ENCODE measurements at regions not wholly inside any gene's neighbourhood (a gene's known extent, or its start where the extent isn't known, plus 50 kb on each side); places are given as distances from the start of the nearest gene placed in this dataset.
"Not testable (repeated sequence)": the region's sequence is repeated elsewhere in the genome, so short reads cannot be mapped to it uniquely, and the experiment has no call there.

- H3K9me3 ChIP-seq (ENCODE audit: control insufficient read depth in 4 of 4, low read length in 3 of 4): no peaks in the 10 kb centered on the region
- no peak overlapping the region for H3K27ac ChIP-seq (ENCODE audit: low read depth in 1 of 2, low read length in 2 of 2)
- TF ChIP-seq, protein P1, sequence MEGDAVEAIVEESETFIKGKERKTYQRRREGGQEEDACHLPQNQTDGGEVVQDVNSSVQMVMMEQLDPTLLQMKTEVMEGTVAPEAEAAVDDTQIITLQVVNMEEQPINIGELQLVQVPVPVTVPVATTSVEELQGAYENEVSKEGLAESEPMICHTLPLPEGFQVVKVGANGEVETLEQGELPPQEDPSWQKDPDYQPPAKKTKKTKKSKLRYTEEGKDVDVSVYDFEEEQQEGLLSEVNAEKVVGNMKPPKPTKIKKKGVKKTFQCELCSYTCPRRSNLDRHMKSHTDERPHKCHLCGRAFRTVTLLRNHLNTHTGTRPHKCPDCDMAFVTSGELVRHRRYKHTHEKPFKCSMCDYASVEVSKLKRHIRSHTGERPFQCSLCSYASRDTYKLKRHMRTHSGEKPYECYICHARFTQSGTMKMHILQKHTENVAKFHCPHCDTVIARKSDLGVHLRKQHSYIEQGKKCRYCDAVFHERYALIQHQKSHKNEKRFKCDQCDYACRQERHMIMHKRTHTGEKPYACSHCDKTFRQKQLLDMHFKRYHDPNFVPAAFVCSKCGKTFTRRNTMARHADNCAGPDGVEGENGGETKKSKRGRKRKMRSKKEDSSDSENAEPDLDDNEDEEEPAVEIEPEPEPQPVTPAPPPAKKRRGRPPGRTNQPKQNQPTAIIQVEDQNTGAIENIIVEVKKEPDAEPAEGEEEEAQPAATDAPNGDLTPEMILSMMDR (IDR thresholded peaks at IDR 0.05; ENCODE audit: low read depth, low read length, missing input control): no peak
- TF ChIP-seq NR2F2 (IDR thresholded peaks at IDR 0.05) (no peak), HNF4G (IDR thresholded peaks at IDR 0.05) (no peak), JUND (IDR thresholded peaks at IDR 0.05) (no peak), FOXA1 (IDR thresholded peaks at IDR 0.05) (no peak), RXRA (IDR thresholded peaks at IDR 0.05) (no peak), EGR1 (IDR thresholded peaks at IDR 0.05; ENCODE audit: low read depth in 2 of 2) (no peak), YY1 (IDR thresholded peaks at IDR 0.05) (no peak), HNF4A (conservative IDR thresholded peaks at IDR 0.05) (no peak), RAD21 (IDR thresholded peaks at IDR 0.05) (no peak), SP1 (IDR thresholded peaks at IDR 0.05) (no peak), ZBTB33 (IDR thresholded peaks at IDR 0.05) (no peak), REST (IDR thresholded peaks at IDR 0.05) (no peak), GABPA (IDR thresholded peaks at IDR 0.05 in 1 of 2, conservative IDR thresholded peaks at IDR 0.05 in 1 of 2) (no peak), FOXA2 (IDR thresholded peaks at IDR 0.05) (no peak), TAF1 (conservative IDR thresholded peaks at IDR 0.05) (no peak)
- TF ChIP-seq, protein P2, sequence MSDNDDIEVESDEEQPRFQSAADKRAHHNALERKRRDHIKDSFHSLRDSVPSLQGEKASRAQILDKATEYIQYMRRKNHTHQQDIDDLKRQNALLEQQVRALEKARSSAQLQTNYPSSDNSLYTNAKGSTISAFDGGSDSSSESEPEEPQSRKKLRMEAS (IDR thresholded peaks at IDR 0.05): no peak
- TF ChIP-seq, protein P3, sequence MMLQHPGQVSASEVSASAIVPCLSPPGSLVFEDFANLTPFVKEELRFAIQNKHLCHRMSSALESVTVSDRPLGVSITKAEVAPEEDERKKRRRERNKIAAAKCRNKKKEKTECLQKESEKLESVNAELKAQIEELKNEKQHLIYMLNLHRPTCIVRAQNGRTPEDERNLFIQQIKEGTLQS (IDR thresholded peaks at IDR 0.05): no peak
- 61% methylated on average over 2 of the region's 2 CpGs for WGBS
- H3K4me1 ChIP-seq (ENCODE audit: control insufficient read depth in 4 of 4, insufficient read depth in 4 of 4, low read length in 3 of 4): no peaks in the 10 kb centered on the region
- H3K9ac ChIP-seq (ENCODE audit: low read depth in 1 of 2, low read length in 2 of 2): no peak overlapping the region
- H3K36me3 ChIP-seq (ENCODE audit: control insufficient read depth in 4 of 4, insufficient read depth in 3 of 4, low read depth in 1 of 4, low read length in 3 of 4): no peaks in the 10 kb centered on the region
- no peaks in the 10 kb centered on the region for H3K27me3 ChIP-seq (ENCODE audit: control insufficient read depth in 4 of 4, insufficient read depth in 4 of 4, low read length in 3 of 4)
- DNase-seq (ENCODE audit: low spot score): no peak
- no peak overlapping the region for H3K4me3 ChIP-seq (ENCODE audit: low read depth in 1 of 3, low read length in 3 of 3)
Measured at GRCh38 chrX:95509474-95509873, 1175.2 kb upstream of the DIAPH2 start.

- not testable (repeated sequence) for H3K27ac ChIP-seq (ENCODE audit: low read depth in 1 of 2, low read length in 2 of 2); H3K36me3 ChIP-seq (ENCODE audit: control insufficient read depth in 4 of 4, insufficient read depth in 3 of 4, low read depth in 1 of 4, low read length in 3 of 4); H3K9me3 ChIP-seq (ENCODE audit: control insufficient read depth in 4 of 4, low read length in 3 of 4); H3K4me1 ChIP-seq (ENCODE audit: control insufficient read depth in 4 of 4, insufficient read depth in 4 of 4, low read length in 3 of 4); H3K27me3 ChIP-seq (ENCODE audit: control insufficient read depth in 4 of 4, insufficient read depth in 4 of 4, low read length in 3 of 4); H3K9ac ChIP-seq (ENCODE audit: low read depth in 1 of 2, low read length in 2 of 2); DNase-seq (ENCODE audit: low spot score); H3K4me3 ChIP-seq (ENCODE audit: low read depth in 1 of 3, low read length in 3 of 3)
- WGBS: 87% methylated on average over 5 of the region's 5 CpGs
Measured at GRCh38 chrX:95524018-95524417, 1160.6 kb upstream of the DIAPH2 start.
